Neural cell (in vitro differentiated cells): ENCODE measurements at regions not wholly inside any gene's neighbourhood (a gene's known extent, or its start where the extent isn't known, plus 50 kb on each side); places are given as distances from the start of the nearest gene placed in this dataset.
A peak's percentile ranks its signal among the peaks of the same experiment; 100 is the strongest.

ENCODE experiments used
- H2AFZ ChIP-seq: fragments of 200-600, 300-800 bp; sonication (generic), shearing (Covaris generic); 2 replicates; pipeline ENCODE4 v1.6.0; 2014; ENCODE audit warnings: low read depth, mild to moderate bottlenecking, antibody characterized with exemption, low read length, moderate library complexity
- H3F3A ChIP-seq: fragments of 200-600 bp; shearing (Covaris generic); 2 replicates; pipeline ENCODE4 v1.6.1; 2016; ENCODE audit warnings: mild to moderate bottlenecking, moderate library complexity, mixed read lengths, antibody characterized with exemption, low read length; ENCODE audit not compliant: insufficient read depth, poor library complexity, severe bottlenecking
- H3K27ac ChIP-seq: fragments of 200-600, 300-800 bp; sonication (generic), shearing (Covaris generic); 2 replicates; pipeline ENCODE4 v1.5.1; 2014; ENCODE audit warnings: mild to moderate bottlenecking, low read length, moderate library complexity
- H3K27me3 ChIP-seq: fragments of 300-800, 200-600 bp; sonication (generic), shearing (Covaris generic); 2 replicates; pipeline ENCODE4 v1.6.0; 2014; ENCODE audit warnings: mild to moderate bottlenecking, low read depth, low read length, moderate library complexity; ENCODE audit not compliant: insufficient read depth
- H3K36me3 ChIP-seq: fragments of 300-800, 200-600 bp; sonication (generic), shearing (Covaris generic); 2 replicates; pipeline ENCODE4 v1.5.1; 2014; ENCODE audit warnings: mild to moderate bottlenecking, antibody characterized with exemption, low read length, moderate library complexity; ENCODE audit not compliant: insufficient read depth
- H3K4me2 ChIP-seq: fragments of 300-800, 200-600 bp; sonication (generic), shearing (Covaris generic); 2 replicates; pipeline ENCODE4 v1.6.0; 2014; ENCODE audit warnings: mild to moderate bottlenecking, low read length
- H3K4me3 ChIP-seq: fragments of 300-800, 200-600 bp; sonication (generic), shearing (Covaris generic); 2 replicates; pipeline ENCODE4 v1.5.1; 2014; ENCODE audit warnings: mild to moderate bottlenecking, low read length, moderate library complexity
- H3K79me2 ChIP-seq: fragments of 200-600 bp; shearing (Covaris generic); replicated peaks from 2 replicates; pipeline ENCODE4 v1.6.0; 2014; ENCODE audit warnings: mild to moderate bottlenecking, low read length, moderate library complexity; ENCODE audit not compliant: insufficient read depth
- H3K9ac ChIP-seq: fragments of 300-800, 200-600 bp; sonication (generic), shearing (Covaris generic); 2 replicates; pipeline ENCODE4 v1.6.1; 2016; ENCODE audit warnings: mild to moderate bottlenecking, low read length, mixed read lengths
- H3K9me2 ChIP-seq: fragments of 200-600 bp; shearing (Covaris generic); 2 replicates; pipeline ENCODE4 v1.6.1; 2016; ENCODE audit warnings: mild to moderate bottlenecking, low read length, mixed read lengths; ENCODE audit not compliant: insufficient read depth
- H3K9me3 ChIP-seq: fragments of 200-600, 300-800 bp; sonication (generic), shearing (Covaris generic); 2 replicates; pipeline ENCODE4 v1.6.1; 2016; ENCODE audit warnings: mild to moderate bottlenecking, mixed run types, low read length, moderate library complexity, mixed read lengths
- H4K20me1 ChIP-seq: fragments of 200-600 bp; shearing (Covaris generic); 2 replicates; pipeline ENCODE4 v1.6.1; 2016; ENCODE audit warnings: mild to moderate bottlenecking, mixed run types; ENCODE audit not compliant: insufficient read depth
- EP300 ChIP-seq: fragments of 450-650 bp; conservative IDR thresholded peaks from 2 replicates; pipeline ENCODE4 v1.6.1; 2014; ENCODE audit warnings: antibody characterized with exemption, mild to moderate bottlenecking, moderate library complexity; ENCODE audit not compliant: poor library complexity, severe bottlenecking
- EZH2 ChIP-seq: fragments of 200-600, 300-800 bp; shearing (Covaris generic), sonication (generic); IDR thresholded peaks from 2 replicates; pipeline ENCODE4 v1.6.1; 2014; ENCODE audit warnings: antibody characterized with exemption, low read length, borderline replicate concordance, mild to moderate bottlenecking; ENCODE audit not compliant: insufficient read depth, poor library complexity, severe bottlenecking
- MXI1 ChIP-seq: fragments of 450-650 bp; conservative IDR thresholded peaks from 2 replicates; pipeline ENCODE4 v1.6.1; 2014; ENCODE audit warnings: antibody characterized with exemption, mild to moderate bottlenecking; ENCODE audit not compliant: poor library complexity, severe bottlenecking
- POLR2AphosphoS5 ChIP-seq: IDR thresholded peaks from 2 replicates; pipeline ENCODE4 v1.6.1; 2012
- RAD21 ChIP-seq: fragments of 450-650 bp; conservative IDR thresholded peaks from 2 replicates; pipeline ENCODE4 v1.6.1; 2014; ENCODE audit warnings: antibody characterized with exemption, mild to moderate bottlenecking, moderate library complexity
- SMC3 ChIP-seq: fragments of 450-650 bp; conservative IDR thresholded peaks from 2 replicates; pipeline ENCODE4 v1.6.1; 2014; ENCODE audit warnings: antibody characterized with exemption, mild to moderate bottlenecking, moderate library complexity; ENCODE audit not compliant: poor library complexity
- TAF1 ChIP-seq: IDR thresholded peaks from 2 replicates; pipeline ENCODE4 v1.6.1; 2012; ENCODE audit warnings: low read depth
- TF ChIP-seq, protein P1 (sequence below): IDR thresholded peaks from 2 replicates; pipeline ENCODE4 v1.6.1; 2012; ENCODE audit warnings: borderline replicate concordance
- TF ChIP-seq, protein P2 (sequence below): fragments of 450-650 bp; IDR thresholded peaks from 2 replicates; pipeline ENCODE4 v1.5.1; 2014; ENCODE audit warnings: antibody characterized with exemption, mild to moderate bottlenecking, moderate library complexity; ENCODE audit not compliant: poor library complexity, severe bottlenecking

DNA sequence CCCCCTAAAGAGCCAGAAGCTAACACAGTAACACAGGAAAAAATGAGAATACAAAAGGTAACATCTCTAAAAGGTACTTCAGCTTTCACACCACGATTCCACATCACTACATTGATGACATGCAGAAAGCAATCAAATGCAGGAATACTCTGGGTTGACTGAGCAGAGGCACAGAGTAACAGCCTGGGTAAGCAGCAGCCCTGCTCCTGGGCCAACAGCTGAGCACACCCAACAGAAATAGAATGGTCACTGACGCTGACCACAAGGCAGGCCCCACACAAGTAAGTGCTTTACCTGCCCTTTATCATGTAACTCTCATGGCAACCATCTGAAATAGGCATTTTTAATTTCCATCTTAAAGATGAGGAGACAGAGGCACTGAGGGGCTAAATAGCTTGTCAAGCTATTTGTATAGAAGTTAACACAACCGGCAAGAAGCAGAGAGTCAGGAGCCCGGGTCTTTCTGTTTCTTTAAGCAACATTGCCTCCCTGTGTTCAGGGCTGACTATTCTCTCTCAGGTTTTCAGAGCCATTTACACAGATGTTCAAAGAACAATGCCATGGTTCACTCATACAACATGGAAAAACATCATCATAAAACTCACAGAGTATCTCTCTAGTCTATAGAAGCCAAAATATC is 168.9 kb downstream of the ZNF674 start:
- no peaks in the 10 kb centered on the region for H4K20me1 ChIP-seq
- peak; percentile 63 for TF ChIP-seq RAD21
- TF ChIP-seq, protein P1, sequence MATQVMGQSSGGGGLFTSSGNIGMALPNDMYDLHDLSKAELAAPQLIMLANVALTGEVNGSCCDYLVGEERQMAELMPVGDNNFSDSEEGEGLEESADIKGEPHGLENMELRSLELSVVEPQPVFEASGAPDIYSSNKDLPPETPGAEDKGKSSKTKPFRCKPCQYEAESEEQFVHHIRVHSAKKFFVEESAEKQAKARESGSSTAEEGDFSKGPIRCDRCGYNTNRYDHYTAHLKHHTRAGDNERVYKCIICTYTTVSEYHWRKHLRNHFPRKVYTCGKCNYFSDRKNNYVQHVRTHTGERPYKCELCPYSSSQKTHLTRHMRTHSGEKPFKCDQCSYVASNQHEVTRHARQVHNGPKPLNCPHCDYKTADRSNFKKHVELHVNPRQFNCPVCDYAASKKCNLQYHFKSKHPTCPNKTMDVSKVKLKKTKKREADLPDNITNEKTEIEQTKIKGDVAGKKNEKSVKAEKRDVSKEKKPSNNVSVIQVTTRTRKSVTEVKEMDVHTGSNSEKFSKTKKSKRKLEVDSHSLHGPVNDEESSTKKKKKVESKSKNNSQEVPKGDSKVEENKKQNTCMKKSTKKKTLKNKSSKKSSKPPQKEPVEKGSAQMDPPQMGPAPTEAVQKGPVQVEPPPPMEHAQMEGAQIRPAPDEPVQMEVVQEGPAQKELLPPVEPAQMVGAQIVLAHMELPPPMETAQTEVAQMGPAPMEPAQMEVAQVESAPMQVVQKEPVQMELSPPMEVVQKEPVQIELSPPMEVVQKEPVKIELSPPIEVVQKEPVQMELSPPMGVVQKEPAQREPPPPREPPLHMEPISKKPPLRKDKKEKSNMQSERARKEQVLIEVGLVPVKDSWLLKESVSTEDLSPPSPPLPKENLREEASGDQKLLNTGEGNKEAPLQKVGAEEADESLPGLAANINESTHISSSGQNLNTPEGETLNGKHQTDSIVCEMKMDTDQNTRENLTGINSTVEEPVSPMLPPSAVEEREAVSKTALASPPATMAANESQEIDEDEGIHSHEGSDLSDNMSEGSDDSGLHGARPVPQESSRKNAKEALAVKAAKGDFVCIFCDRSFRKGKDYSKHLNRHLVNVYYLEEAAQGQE = no peak
- TF ChIP-seq TAF1 = no peak
- peak; percentile 67 for TF ChIP-seq SMC3
- TF ChIP-seq, protein P2, sequence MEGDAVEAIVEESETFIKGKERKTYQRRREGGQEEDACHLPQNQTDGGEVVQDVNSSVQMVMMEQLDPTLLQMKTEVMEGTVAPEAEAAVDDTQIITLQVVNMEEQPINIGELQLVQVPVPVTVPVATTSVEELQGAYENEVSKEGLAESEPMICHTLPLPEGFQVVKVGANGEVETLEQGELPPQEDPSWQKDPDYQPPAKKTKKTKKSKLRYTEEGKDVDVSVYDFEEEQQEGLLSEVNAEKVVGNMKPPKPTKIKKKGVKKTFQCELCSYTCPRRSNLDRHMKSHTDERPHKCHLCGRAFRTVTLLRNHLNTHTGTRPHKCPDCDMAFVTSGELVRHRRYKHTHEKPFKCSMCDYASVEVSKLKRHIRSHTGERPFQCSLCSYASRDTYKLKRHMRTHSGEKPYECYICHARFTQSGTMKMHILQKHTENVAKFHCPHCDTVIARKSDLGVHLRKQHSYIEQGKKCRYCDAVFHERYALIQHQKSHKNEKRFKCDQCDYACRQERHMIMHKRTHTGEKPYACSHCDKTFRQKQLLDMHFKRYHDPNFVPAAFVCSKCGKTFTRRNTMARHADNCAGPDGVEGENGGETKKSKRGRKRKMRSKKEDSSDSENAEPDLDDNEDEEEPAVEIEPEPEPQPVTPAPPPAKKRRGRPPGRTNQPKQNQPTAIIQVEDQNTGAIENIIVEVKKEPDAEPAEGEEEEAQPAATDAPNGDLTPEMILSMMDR = peak; percentile 61
- no peak overlapping the region for H3K9ac ChIP-seq
- H3K79me2 ChIP-seq = no peaks in the 10 kb centered on the region
- H3K27ac ChIP-seq = no peak overlapping the region
- H3K9me2 ChIP-seq = no peaks in the 10 kb centered on the region
- H2AFZ ChIP-seq = no peak overlapping the region
- no peaks in the 10 kb centered on the region for H3K9me3 ChIP-seq
- H3K4me2 ChIP-seq = no peak overlapping the region
- no peak overlapping the region for H3K4me3 ChIP-seq
- H3K36me3 ChIP-seq = no peaks in the 10 kb centered on the region
- H3K27me3 ChIP-seq = no peaks in the 10 kb centered on the region
- no peaks in the 10 kb centered on the region for H3F3A ChIP-seq

DNA sequence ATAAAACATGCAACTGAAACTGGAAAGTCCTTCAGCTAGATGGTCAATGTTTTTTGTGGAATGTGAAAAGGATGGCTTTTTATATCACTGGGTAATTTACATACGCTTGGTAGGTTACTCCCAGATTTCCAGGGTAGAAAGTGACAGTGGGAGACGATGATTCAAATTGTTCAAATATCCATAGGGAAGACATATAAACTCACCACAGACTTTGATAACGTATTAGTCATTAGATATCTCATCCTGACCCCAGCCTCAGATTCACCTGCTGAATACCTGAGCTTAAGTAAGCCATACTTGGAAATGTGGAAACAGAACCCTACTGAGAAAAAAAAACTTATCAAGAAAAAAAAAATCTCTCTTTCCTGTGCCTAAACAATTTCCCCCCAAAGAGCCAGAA is 169.4 kb downstream of the ZNF674 start:
- Histone ChIP-seq H3K36me3 (no peaks in the 10 kb centered on the region), H3K27me3 (no peaks in the 10 kb centered on the region), H3K9ac (no peak overlapping the region), H3K4me2 (no peak overlapping the region), H3K4me3 (no peak overlapping the region), H3K9me2 (no peaks in the 10 kb centered on the region), H4K20me1 (no peaks in the 10 kb centered on the region), H3K27ac (no peak overlapping the region), H3F3A (no peaks in the 10 kb centered on the region), H2AFZ (no peak overlapping the region), H3K9me3 (no peaks in the 10 kb centered on the region), H3K79me2 (no peaks in the 10 kb centered on the region)
- TF ChIP-seq SMC3 (no peak), EP300 (no peak), TAF1 (no peak), RAD21 (no peak), EZH2 (no peak), MXI1 (no peak), POLR2AphosphoS5 (no peak)
- TF ChIP-seq, protein P1 = no peak
- TF ChIP-seq, protein P2 = no peak
